Calu3 (cell line): ENCODE measurements at regions not wholly inside any gene's neighbourhood (a gene's known extent, or its start where the extent isn't known, plus 50 kb on each side); places are given as distances from the start of the nearest gene placed in this dataset.

Experiments used
- BruUV-seq: library from RNA; stranded (reverse); fragments of 400-500 nt; replicated peaks from 2 replicates; lab custom pipeline; 2021; lab: Mats Ljungman, UMichigan
- CTCF ChIA-PET: fragments of 300-600 bp; sonication (Branson Sonifier 250); formaldehyde crosslinking; loops from one replicate; lab custom pipeline; 2022; ENCODE audit warnings: antibody characterized with exemption; lab: Charles Lee
- DNase-seq: peaks from one replicate; pipeline ENCODE4 v3.0.0; 2022
- H3K27ac Mint-ChIP-seq: one replicate; pipeline ENCODE4 v1.8.0; 2022; ENCODE audit warnings: mixed read lengths; ENCODE audit not compliant: unreplicated experiment
- H3K27me3 Mint-ChIP-seq: one replicate; pipeline ENCODE4 v1.8.0; 2022; ENCODE audit warnings: mixed read lengths; ENCODE audit not compliant: unreplicated experiment
- H3K36me3 Mint-ChIP-seq: one replicate; pipeline ENCODE4 v1.8.0; 2022; ENCODE audit warnings: mild to moderate bottlenecking, moderate library complexity, mixed read lengths; ENCODE audit not compliant: insufficient read depth, unreplicated experiment
- H3K4me1 Mint-ChIP-seq: one replicate; pipeline ENCODE4 v1.8.0; 2022; ENCODE audit warnings: mild to moderate bottlenecking, low read depth, mixed read lengths; ENCODE audit not compliant: unreplicated experiment
- H3K4me3 Mint-ChIP-seq: one replicate; pipeline ENCODE4 v1.8.0; 2022; ENCODE audit warnings: mild to moderate bottlenecking, low read depth, moderate library complexity, mixed read lengths; ENCODE audit not compliant: unreplicated experiment
- H3K9me3 Mint-ChIP-seq: one replicate; pipeline ENCODE4 v1.8.0; 2022; ENCODE audit warnings: low read depth, mixed read lengths; ENCODE audit not compliant: unreplicated experiment
- CTCF ChIP-seq: fragments of 200-600 bp; IDR thresholded peaks from one replicate; pipeline ENCODE4 v1.8.0; 2022; ENCODE audit warnings: antibody characterized with exemption; ENCODE audit not compliant: unreplicated experiment
- intact Hi-C: fragments of 100-400 bp; cut with micrococcal nuclease; formaldehyde crosslinking; loops from one replicate; pipeline ENCODE4 v1.10.0; 2022; ENCODE audit not compliant: unreplicated experiment

GRCh38 chrX:149207518-149207917, 297.6 kb downstream of the IDS start:
- CTCF ChIA-PET: no interaction called here
- TF ChIP-seq CTCF: no peak
- Mint-ChIP-seq H3K4me3 (no peak overlapping the region), H3K27ac (no peak overlapping the region), H3K27me3 (no peaks in the 10 kb centered on the region), H3K9me3 (peaks cover 13% of the 10 kb centered on the region), H3K4me1 (no peaks in the 10 kb centered on the region), H3K36me3 (no peaks in the 10 kb centered on the region)
- intact Hi-C loops: no loop called here
- DNase-seq: no peak
- no TSS peak for BruUV-seq

GRCh38 chrX:149205937-149206336, 299.2 kb downstream of the IDS start:
- no peaks in the 10 kb centered on the region for H3K27me3 Mint-ChIP-seq

GRCh38 chrX:149205081-149205480, 300.0 kb downstream of the IDS start:
- H3K27ac Mint-ChIP-seq: no peak overlapping the region
- no peak overlapping the region for H3K4me3 Mint-ChIP-seq
- no peaks in the 10 kb centered on the region for H3K36me3 Mint-ChIP-seq
- no peaks in the 10 kb centered on the region for H3K4me1 Mint-ChIP-seq
- no TSS peak for BruUV-seq
- H3K9me3 Mint-ChIP-seq: peaks cover 13% of the 10 kb centered on the region
- CTCF ChIA-PET: no interaction called here
- intact Hi-C loops: no loop called here
- no peak for TF ChIP-seq CTCF
- no peaks in the 10 kb centered on the region for H3K27me3 Mint-ChIP-seq
- no peak for DNase-seq

More at GRCh38 chrX:149205937-149206336, 299.2 kb downstream of the IDS start:
- no TSS peak for BruUV-seq
- TF ChIP-seq CTCF: no peak
- no peak overlapping the region for H3K4me3 Mint-ChIP-seq
- no peaks in the 10 kb centered on the region for H3K36me3 Mint-ChIP-seq
- H3K9me3 Mint-ChIP-seq: peaks cover 13% of the 10 kb centered on the region
- intact Hi-C loops: no loop called here
- no peaks in the 10 kb centered on the region for H3K4me1 Mint-ChIP-seq
- no peak overlapping the region for H3K27ac Mint-ChIP-seq
- no peak for DNase-seq
- CTCF ChIA-PET: no interaction called here

- DNase-seq: no peak
- Mint-ChIP-seq H3K4me1 (no peaks in the 10 kb centered on the region), H3K27me3 (no peaks in the 10 kb centered on the region), H3K27ac (no peak overlapping the region), H3K9me3 (peaks cover 6% of the 10 kb centered on the region), H3K4me3 (no peak overlapping the region), H3K36me3 (no peaks in the 10 kb centered on the region)
- BruUV-seq: no TSS peak
- no peak for TF ChIP-seq CTCF
- intact Hi-C loops: no loop called here
- CTCF ChIA-PET: no interaction called here
These were observed 305.4 kb downstream of the IDS start for GRCh38 chrX:149199734-149200133.
